T-helper 17 cell (primary cell): ENCODE measurements at regions not wholly inside any gene's neighbourhood (a gene's known extent, or its start where the extent isn't known, plus 50 kb on each side); places are given as distances from the start of the nearest gene placed in this dataset.

ENCODE experiments used
- ATAC-seq: fragments of 150-1000 bp; cut with Tn5 transposase; 2 replicates; pipeline ENCODE4 v1.10.0; 2021; ENCODE audit warnings: mild to moderate bottlenecking, moderate library complexity
- DNase-seq, 3 donors: peaks; one replicate each; pipeline versions ENCODE4 v3.0.0 to v3.0.0-alpha.2; 2020 to 2021
- H3K9me3 ChIP-seq: one replicate; pipeline ENCODE4 v1.7.0; 2013; ENCODE audit warnings: low read length, mild to moderate bottlenecking; ENCODE audit not compliant: control insufficient read depth, poor library complexity, severe bottlenecking
- H3K27ac Mint-ChIP-seq: one replicate; pipeline ENCODE4 v1.8.0; 2022; ENCODE audit warnings: mild to moderate bottlenecking, moderate library complexity, mixed read lengths
- H3K27me3 Mint-ChIP-seq: one replicate; pipeline ENCODE4 v1.8.0; 2022; ENCODE audit warnings: mixed read lengths
- H3K36me3 Mint-ChIP-seq: one replicate; pipeline ENCODE4 v1.8.0; 2022; ENCODE audit warnings: low read depth, mixed read lengths
- H3K4me1 Mint-ChIP-seq: one replicate; pipeline ENCODE4 v1.8.0; 2022; ENCODE audit warnings: mild to moderate bottlenecking, mixed read lengths
- H3K4me3 Mint-ChIP-seq: one replicate; pipeline ENCODE4 v1.8.0; 2022; ENCODE audit warnings: mild to moderate bottlenecking, moderate library complexity, mixed read lengths

DNA sequence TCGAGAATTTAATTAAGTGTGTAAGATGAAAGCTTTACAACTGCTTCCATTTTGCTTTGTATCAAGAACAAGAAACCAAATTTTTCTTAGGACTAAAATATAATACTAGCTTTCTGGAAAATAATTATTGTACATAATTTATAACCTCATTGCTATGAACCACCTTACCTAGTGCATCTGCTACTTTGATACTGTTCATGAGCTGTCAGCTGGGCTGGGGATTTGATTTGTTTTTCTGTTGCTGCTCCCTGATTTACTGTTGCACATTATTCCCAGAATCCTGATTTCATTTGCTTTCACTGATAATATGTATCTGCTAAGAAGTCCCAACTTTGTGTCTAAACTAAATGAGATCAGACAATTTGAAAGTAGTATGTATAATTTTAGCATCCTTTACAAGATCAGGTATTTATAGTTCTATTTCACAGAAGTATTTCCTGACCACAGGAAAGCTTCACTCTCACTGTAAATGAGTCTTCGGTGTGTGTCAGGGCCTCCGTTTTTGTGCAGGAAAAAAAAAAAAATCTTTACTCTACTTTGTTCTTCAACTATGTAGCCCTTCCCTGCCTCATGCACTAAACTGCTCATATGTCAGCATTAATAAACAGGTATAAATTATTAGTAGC, 105.6 kb upstream of the CCDC150 start:
- ATAC-seq (no peak), DNase-seq (no peak)
- peaks cover 46% of the 10 kb centered on the region for H3K27me3 Mint-ChIP-seq
- H3K4me3 Mint-ChIP-seq: no peak overlapping the region
- no peaks in the 10 kb centered on the region for H3K36me3 Mint-ChIP-seq
- peaks cover 4% of the 10 kb centered on the region for H3K4me1 Mint-ChIP-seq
- no peaks in the 10 kb centered on the region for H3K9me3 ChIP-seq
- H3K27ac Mint-ChIP-seq: no peak overlapping the region

DNA sequence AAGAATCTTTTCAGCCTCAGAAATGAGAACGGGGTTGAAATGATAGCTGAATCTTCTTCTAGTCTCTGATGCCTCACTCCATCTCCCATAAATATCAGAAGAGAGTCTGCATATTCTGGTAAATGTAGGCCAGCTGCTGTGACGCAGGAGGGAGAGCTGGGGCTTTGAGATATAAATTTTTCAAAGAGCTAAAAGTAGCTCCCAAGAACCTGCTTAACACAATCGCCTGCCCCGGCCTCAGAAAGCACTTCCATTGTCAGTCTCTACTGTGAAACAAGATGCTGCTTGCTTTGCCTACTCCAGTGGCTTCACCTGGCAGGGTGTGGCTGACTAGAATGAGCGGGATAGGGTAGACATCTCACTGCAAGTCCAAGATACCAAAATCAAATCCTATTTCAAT, 105.0 kb upstream of the CCDC150 start:
- peaks cover 4% of the 10 kb centered on the region for H3K4me1 Mint-ChIP-seq
- no peak overlapping the region for H3K27ac Mint-ChIP-seq
- DNase-seq (no peak), ATAC-seq (no peak)
- no peaks in the 10 kb centered on the region for H3K36me3 Mint-ChIP-seq
- H3K4me3 Mint-ChIP-seq: no peak overlapping the region
- no peaks in the 10 kb centered on the region for H3K9me3 ChIP-seq
- H3K27me3 Mint-ChIP-seq: peaks cover 46% of the 10 kb centered on the region

DNA sequence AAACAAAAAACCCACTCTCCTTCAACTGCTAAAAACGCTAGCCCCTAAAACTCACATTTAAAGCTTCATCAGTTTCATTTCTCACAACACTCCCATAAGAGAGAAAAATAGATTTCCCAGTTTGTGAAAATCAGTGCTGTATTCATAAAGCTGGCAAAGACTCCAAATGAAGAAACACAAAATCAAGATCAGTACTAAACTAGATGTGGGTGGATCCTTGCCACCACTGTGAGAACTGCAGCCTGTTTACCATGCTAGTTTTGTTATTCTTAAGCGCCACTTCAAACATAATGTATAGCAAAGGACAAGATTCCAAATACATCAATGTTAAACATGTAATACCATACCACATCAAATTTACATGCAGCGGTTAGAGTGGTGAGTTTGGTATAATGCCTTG, 104.5 kb upstream of the CCDC150 start:
- Mint-ChIP-seq H3K4me3 (no peak overlapping the region), H3K27me3 (peaks cover 45% of the 10 kb centered on the region), H3K27ac (no peak overlapping the region), H3K4me1 (peaks cover 4% of the 10 kb centered on the region), H3K36me3 (no peaks in the 10 kb centered on the region)
- DNase-seq (no peak), ATAC-seq (no peak)
- H3K9me3 ChIP-seq: no peaks in the 10 kb centered on the region

DNA sequence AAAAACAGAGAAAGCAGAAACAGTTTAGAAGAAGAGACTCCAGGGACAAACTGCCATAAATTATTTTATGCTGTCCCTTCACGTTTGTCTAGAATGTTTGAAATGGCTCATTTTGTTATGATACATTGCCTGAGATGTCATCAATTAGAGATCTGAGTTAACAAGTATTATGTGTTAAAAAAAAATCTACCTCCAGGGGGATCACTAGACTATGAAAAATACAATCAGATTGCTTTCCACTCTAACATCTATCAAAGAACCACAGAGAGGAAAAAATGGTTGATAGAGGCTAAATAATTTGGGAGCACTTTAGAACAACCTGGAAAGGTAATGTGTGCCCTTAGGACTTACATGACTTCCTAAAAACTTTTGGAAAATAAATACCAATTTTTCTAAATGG, 103.8 kb upstream of the CCDC150 start:
- Mint-ChIP-seq H3K4me3 (no peak overlapping the region), H3K36me3 (no peaks in the 10 kb centered on the region), H3K27ac (no peak overlapping the region), H3K27me3 (peaks cover 40% of the 10 kb centered on the region), H3K4me1 (peaks cover 4% of the 10 kb centered on the region)
- no peaks in the 10 kb centered on the region for H3K9me3 ChIP-seq
- ATAC-seq (no peak), DNase-seq (no peak)

DNA sequence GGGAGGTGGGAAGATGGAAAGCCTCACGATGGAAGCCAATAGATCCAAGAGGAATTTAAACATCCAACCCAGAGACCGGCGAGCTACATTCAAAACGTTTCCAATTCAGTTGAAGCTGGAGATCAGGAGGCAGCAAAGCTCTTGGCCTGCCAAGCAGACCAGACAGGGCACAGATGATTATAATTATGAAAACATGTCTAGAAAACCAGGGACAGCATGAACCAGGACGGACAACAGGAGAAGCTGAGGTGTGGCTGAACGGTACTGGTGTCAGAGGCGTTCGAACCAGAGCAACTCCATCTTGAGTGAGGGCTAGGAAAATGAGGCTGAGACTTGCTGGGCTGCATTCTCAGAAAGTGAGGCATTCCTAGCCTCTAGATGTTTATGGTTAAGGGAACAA, 102.2 kb upstream of the CCDC150 start:
- H3K4me3 Mint-ChIP-seq: no peak overlapping the region
- peaks cover 4% of the 10 kb centered on the region for H3K4me1 Mint-ChIP-seq
- DNase-seq: no peak
- no peak overlapping the region for H3K27ac Mint-ChIP-seq
- H3K9me3 ChIP-seq: no peaks in the 10 kb centered on the region
- ATAC-seq: no peak
- H3K36me3 Mint-ChIP-seq: no peaks in the 10 kb centered on the region
- peaks cover 41% of the 10 kb centered on the region for H3K27me3 Mint-ChIP-seq

DNA sequence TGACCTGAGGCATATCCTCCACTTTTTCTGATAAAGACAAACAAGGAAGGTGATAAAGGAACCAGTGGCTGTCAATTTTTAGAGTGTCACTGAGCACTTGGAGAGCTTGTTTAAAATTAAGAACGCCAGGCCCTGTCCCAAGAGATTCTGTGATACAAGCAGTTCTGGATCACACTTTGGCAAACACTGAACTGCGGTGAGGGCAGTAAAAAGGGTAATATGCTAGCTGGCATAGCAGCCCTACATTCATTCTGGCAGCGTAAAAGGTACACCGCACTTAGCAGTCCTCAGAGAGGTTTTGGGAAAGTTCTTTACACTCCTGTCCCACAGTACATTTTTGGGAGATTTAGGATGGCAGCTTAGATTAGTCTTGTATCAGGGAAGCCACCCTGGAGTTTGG, 101.3 kb upstream of the CCDC150 start:
- Mint-ChIP-seq H3K36me3 (no peaks in the 10 kb centered on the region), H3K4me1 (peaks cover 3% of the 10 kb centered on the region), H3K4me3 (no peak overlapping the region), H3K27ac (no peak overlapping the region), H3K27me3 (peaks cover 39% of the 10 kb centered on the region)
- ATAC-seq (no peak), DNase-seq (no peak)
- no peaks in the 10 kb centered on the region for H3K9me3 ChIP-seq

DNA sequence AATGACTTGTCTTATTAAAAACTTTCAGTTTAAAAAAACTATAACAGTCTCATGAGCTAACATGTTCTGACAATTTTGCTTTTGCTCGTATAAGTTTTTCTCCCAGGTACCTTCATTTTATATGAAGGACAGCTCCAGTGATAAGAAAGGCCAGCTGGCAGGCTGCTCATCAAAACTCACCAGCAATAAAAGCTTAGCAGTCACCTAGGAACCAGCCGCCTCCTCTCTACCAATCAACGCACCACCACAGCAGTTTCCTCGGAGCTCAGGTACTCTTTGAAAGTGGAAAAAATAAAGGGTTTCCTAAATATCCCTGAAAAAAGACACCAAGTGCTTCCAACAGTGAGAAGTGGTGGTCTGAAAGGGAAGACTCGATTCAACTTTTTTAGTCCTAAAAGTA, 100.9 kb upstream of the CCDC150 start:
- H3K27ac Mint-ChIP-seq: no peak overlapping the region
- no peak overlapping the region for H3K4me3 Mint-ChIP-seq
- ATAC-seq (no peak), DNase-seq (no peak)
- no peaks in the 10 kb centered on the region for H3K9me3 ChIP-seq
- no peaks in the 10 kb centered on the region for H3K4me1 Mint-ChIP-seq
- H3K36me3 Mint-ChIP-seq: no peaks in the 10 kb centered on the region
- peaks cover 37% of the 10 kb centered on the region for H3K27me3 Mint-ChIP-seq

DNA sequence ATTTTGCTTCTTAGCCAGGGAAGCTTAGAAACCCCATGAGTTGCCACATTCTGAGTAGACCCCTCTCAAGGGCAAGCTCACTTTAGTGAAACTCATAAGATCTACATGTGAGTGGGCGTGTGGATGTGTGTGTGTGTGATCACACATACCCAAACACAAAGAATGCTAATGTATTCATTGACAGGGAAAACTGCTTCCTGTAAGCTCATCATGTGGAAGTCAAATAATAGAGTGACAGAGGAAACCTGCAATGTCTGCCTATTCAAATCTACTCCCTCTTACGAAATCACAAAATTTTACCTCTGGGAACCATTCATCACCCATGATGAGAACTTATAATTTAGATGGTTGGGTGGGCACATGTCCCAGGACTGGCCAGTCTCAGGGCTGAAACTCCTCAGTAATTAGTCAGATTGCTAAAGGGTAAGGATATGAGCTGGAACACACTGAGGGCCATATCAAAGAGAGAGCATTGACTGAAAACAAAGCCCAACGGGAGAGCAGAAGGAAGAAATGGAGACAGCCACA, 94.5 kb upstream of the CCDC150 start:
- no peaks in the 10 kb centered on the region for H3K9me3 ChIP-seq
- no peaks in the 10 kb centered on the region for H3K36me3 Mint-ChIP-seq
- no peak overlapping the region for H3K4me3 Mint-ChIP-seq
- peaks cover 33% of the 10 kb centered on the region for H3K27me3 Mint-ChIP-seq
- H3K4me1 Mint-ChIP-seq: no peaks in the 10 kb centered on the region
- DNase-seq: no peak
- no peak overlapping the region for H3K27ac Mint-ChIP-seq
- no peak for ATAC-seq

DNA sequence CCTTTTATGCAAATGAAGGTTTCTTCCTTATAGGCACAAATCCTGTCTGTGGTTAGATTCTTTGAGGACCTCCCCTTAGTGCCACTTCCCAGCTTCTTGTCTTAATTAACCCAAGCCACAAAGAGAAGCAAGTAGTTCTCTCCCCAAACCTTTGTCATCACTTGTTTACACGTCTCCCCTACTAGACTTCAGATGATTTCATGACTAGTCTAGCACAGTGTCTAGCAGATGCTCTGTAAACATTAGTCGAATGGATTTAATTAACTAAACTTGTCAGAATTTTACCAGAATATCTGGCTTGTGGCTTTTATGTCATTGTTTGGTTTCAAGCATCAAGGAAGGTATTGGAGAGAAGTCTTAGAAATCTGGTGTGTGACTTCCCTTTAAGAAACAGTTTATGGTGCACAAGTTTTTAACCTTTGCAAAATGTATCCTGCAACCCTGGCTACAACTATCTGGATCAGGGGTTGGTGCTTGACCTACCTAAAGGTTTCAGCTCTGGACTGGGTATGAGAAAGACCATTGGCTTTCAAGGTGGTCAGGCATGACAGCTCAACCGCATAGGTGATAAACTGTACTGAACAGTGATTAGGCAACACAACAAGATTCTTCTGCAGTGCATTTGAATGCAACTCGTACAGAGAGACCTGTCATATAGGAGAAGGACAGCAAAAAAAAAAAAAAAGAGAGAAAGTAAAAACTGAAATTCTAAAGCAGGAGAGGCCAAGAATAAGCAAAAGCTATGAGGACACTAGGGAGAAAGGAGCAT, 93.2 kb upstream of the CCDC150 start:
- no peak overlapping the region for H3K27ac Mint-ChIP-seq
- DNase-seq (no peak), ATAC-seq (no peak)
- H3K4me1 Mint-ChIP-seq: no peaks in the 10 kb centered on the region
- H3K27me3 Mint-ChIP-seq: peaks cover 26% of the 10 kb centered on the region
- H3K36me3 Mint-ChIP-seq: no peaks in the 10 kb centered on the region
- H3K4me3 Mint-ChIP-seq: no peak overlapping the region
- H3K9me3 ChIP-seq: no peaks in the 10 kb centered on the region

DNA sequence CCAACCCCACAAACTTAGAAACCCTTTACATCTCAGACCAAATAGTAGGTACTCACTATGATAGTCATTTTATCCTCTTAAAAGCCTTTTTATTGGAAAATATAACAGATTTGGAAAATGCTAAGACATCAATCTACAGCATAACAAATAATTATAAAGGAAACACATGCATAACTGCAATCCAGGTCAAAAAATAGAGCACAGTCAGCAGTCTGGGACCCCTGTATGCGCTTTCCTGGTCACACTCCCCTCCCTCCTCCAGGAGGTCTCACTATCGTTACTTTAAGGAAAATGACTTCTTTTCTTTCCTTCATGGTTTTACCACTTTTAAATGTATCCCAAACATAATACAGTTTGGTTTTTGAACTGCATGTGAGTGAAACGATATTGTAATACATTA, 90.5 kb upstream of the CCDC150 start:
- Mint-ChIP-seq H3K36me3 (no peaks in the 10 kb centered on the region), H3K27ac (no peak overlapping the region), H3K4me3 (no peak overlapping the region), H3K4me1 (no peaks in the 10 kb centered on the region), H3K27me3 (peaks cover 26% of the 10 kb centered on the region)
- DNase-seq: no peak
- H3K9me3 ChIP-seq: no peaks in the 10 kb centered on the region
- no peak for ATAC-seq

DNA sequence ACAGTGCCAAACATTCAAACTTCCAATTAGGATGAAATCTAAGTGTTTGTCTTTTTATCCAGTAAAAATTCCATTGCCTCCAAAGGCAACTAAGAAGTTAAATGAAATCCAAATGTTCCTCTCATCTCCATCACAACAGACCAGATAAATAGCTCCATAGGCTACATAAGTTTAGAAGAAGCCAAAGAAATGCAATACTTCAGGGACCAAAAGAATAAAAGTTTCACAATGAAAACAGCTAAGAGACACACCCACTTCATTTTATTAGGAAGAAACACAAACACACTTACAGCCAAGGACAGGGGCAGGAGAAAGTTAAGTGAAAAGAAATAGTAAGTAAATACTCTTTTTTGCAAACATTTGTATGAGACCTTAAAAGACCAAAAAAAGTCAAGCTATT, 88.5 kb upstream of the CCDC150 start:
- no peaks in the 10 kb centered on the region for H3K36me3 Mint-ChIP-seq
- H3K4me3 Mint-ChIP-seq: no peak overlapping the region
- peaks cover 20% of the 10 kb centered on the region for H3K27me3 Mint-ChIP-seq

DNA sequence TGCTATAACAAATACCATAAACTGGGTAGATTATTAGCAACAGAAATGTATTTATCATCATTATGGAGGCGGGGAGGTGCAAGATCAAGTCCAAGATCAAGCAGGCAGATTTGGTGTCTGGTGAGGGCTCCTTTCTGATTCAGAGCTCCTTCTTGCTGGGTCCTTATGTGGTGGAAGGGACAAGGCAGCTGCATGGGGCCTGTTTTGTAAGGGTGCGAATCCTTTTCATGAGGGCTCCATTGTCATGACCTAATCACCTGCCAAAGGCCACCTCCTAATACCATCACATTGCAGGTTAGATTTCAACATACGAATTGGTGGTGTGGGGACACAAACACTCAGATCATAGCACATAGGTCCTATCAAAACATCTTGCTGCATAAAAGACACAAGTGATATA, 84.4 kb upstream of the CCDC150 start:
- H3K4me3 Mint-ChIP-seq: no peak overlapping the region

More for the DNA sequence above, 88.5 kb upstream of the CCDC150 start:
- Mint-ChIP-seq H3K27ac (no peak overlapping the region), H3K4me1 (no peaks in the 10 kb centered on the region)
- ATAC-seq (no peak), DNase-seq (no peak)
- no peaks in the 10 kb centered on the region for H3K9me3 ChIP-seq

DNA sequence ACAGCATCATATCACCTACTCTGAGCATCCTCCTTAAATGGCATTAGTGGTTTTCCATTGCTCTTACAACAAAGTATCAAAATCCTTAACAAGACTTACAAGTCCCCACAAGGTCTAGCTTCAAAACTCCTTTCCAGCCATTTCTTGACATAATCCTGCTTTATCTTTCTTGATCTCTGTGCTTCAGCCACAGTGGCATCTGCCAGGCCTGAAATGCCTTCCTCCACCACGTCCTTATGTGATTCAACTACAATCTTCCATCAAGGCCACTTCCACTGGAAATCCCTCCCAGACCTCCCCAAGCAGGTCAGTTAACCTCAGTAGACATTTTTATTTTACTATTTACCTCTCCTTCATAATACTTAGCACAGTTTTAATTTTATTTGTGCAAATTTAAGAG, 83.8 kb upstream of the CCDC150 start:
- no peaks in the 10 kb centered on the region for H3K9me3 ChIP-seq
- no peak for ATAC-seq
- H3K36me3 Mint-ChIP-seq: no peaks in the 10 kb centered on the region

More for the DNA sequence above, 84.4 kb upstream of the CCDC150 start:
- Mint-ChIP-seq H3K36me3 (no peaks in the 10 kb centered on the region), H3K4me1 (no peaks in the 10 kb centered on the region), H3K27me3 (peaks cover 24% of the 10 kb centered on the region), H3K27ac (no peak overlapping the region)
- no peaks in the 10 kb centered on the region for H3K9me3 ChIP-seq
- DNase-seq: no peak
- no peak for ATAC-seq

DNA sequence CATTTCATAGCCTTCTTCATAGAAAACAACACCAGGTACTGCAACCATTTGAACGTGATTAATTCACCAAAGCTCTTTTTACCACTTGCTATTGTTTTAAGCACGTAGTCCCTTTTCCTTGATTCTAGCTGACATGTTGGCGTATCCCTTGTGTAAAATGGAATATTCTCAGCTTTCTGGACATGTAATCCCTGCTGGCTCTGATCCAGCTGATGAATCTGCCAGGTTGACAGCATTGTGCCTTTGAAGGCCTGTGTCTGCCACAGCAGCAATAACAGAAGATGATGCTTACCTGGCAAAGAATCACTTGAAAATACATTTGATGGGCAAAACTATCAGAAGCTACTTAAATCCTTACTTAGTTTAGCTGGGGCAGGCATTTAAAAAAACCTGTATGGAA, 81.0 kb upstream of the CCDC150 start:
- no peak for ATAC-seq
- H3K4me1 Mint-ChIP-seq: no peaks in the 10 kb centered on the region
- no peak overlapping the region for H3K27ac Mint-ChIP-seq
- H3K4me3 Mint-ChIP-seq: no peak overlapping the region
- H3K36me3 Mint-ChIP-seq: no peaks in the 10 kb centered on the region
- H3K27me3 Mint-ChIP-seq: peaks cover 25% of the 10 kb centered on the region
- no peaks in the 10 kb centered on the region for H3K9me3 ChIP-seq
- DNase-seq: no peak

More for the DNA sequence above, 83.8 kb upstream of the CCDC150 start:
- peaks cover 24% of the 10 kb centered on the region for H3K27me3 Mint-ChIP-seq
- DNase-seq: no peak
- H3K4me3 Mint-ChIP-seq: no peak overlapping the region
- no peak overlapping the region for H3K27ac Mint-ChIP-seq
- no peaks in the 10 kb centered on the region for H3K4me1 Mint-ChIP-seq
